SW 1271 (cell line): ENCODE measurements at regions not wholly inside any gene's neighbourhood (a gene's known extent, or its start where the extent isn't known, plus 50 kb on each side); places are given as distances from the start of the nearest gene placed in this dataset.

ENCODE experiments used
- DNase-seq, 2 experiments: peaks; one replicate each; lab custom pipeline; 2025; lab: John Stamatoyannopoulos, UW

GRCh38 chr6:145485288-145485687, 250.0 kb downstream of the EPM2A start:
- no peak for DNase-seq

GRCh38 chr6:145486306-145486705, 249.0 kb downstream of the EPM2A start:
- DNase-seq: no peak

- DNase-seq: no peak
These were observed 245.7 kb downstream of the EPM2A start for GRCh38 chr6:145489583-145489982.

GRCh38 chr6:145490068-145490467, 245.3 kb downstream of the EPM2A start:
- DNase-seq: no peak

- no peak for DNase-seq
These were observed 244.2 kb downstream of the EPM2A start for GRCh38 chr6:145491126-145491525.

- DNase-seq: no peak
These were observed 238.3 kb downstream of the EPM2A start for GRCh38 chr6:145497006-145497405.

GRCh38 chr6:145498425-145498824, 236.9 kb downstream of the EPM2A start:
- no peak for DNase-seq

GRCh38 chr6:145502416-145502815, 232.9 kb downstream of the EPM2A start:
- DNase-seq: no peak

GRCh38 chr6:145506136-145506535, 229.2 kb downstream of the EPM2A start:
- DNase-seq: no peak

- no peak for DNase-seq
These were observed 228.8 kb downstream of the EPM2A start for GRCh38 chr6:145506565-145506964.

- DNase-seq: no peak
These were observed 228.1 kb downstream of the EPM2A start for GRCh38 chr6:145507239-145507638.

- DNase-seq: no peak
These were observed 227.2 kb downstream of the EPM2A start for GRCh38 chr6:145508107-145508506.

GRCh38 chr6:145517492-145517891, 217.8 kb downstream of the EPM2A start:
- no peak for DNase-seq

- no peak for DNase-seq
These were observed 210.3 kb downstream of the EPM2A start for GRCh38 chr6:145525038-145525437.

GRCh38 chr6:145529582-145529981, 205.7 kb downstream of the EPM2A start:
- no peak for DNase-seq

GRCh38 chr6:145530454-145530853, 204.9 kb downstream of the EPM2A start:
- no peak for DNase-seq

- no peak for DNase-seq
These were observed 204.3 kb downstream of the EPM2A start for GRCh38 chr6:145531032-145531431.

GRCh38 chr6:145531822-145532221, 203.5 kb downstream of the EPM2A start:
- no peak for DNase-seq

GRCh38 chr6:145532361-145532760, 203.0 kb downstream of the EPM2A start:
- DNase-seq: no peak

GRCh38 chr6:145534989-145535388, 200.3 kb downstream of the EPM2A start:
- DNase-seq: no peak

- DNase-seq: no peak
These were observed 196.3 kb downstream of the EPM2A start for GRCh38 chr6:145538989-145539388.

- DNase-seq: no peak
These were observed 195.5 kb downstream of the EPM2A start for GRCh38 chr6:145539831-145540230.

GRCh38 chr6:145540741-145541140, 194.6 kb downstream of the EPM2A start:
- no peak for DNase-seq

GRCh38 chr6:145544041-145544440, 191.3 kb downstream of the EPM2A start:
- DNase-seq: no peak

- DNase-seq: no peak
These were observed 190.8 kb downstream of the EPM2A start for GRCh38 chr6:145544514-145544913.
